GM12864 (cell line): ENCODE measurements at regions not wholly inside any gene's neighbourhood (a gene's known extent, or its start where the extent isn't known, plus 50 kb on each side); places are given as distances from the start of the nearest gene placed in this dataset.
"Not testable (repeated sequence)": the region's sequence is repeated elsewhere in the genome, so short reads cannot be mapped to it uniquely, and the experiment has no call there.

ENCODE experiments used
- DNase-seq: peaks from one replicate; pipeline ENCODE4 v3.0.0-alpha.2; 2011; ENCODE audit warnings: low read depth
- H3K4me3 ChIP-seq: 2 replicates; pipeline ENCODE4 v1.5.1; 2011; ENCODE audit warnings: mild to moderate bottlenecking, low read depth, low read length, control low read depth
- TF ChIP-seq, protein P1 (sequence below): IDR thresholded peaks from 2 replicates; pipeline ENCODE4 v1.5.1; 2011; ENCODE audit warnings: low read depth, mild to moderate bottlenecking, moderate library complexity, low read length, control low read depth, inconsistent platforms; ENCODE audit errors: missing control alignments

DNA sequence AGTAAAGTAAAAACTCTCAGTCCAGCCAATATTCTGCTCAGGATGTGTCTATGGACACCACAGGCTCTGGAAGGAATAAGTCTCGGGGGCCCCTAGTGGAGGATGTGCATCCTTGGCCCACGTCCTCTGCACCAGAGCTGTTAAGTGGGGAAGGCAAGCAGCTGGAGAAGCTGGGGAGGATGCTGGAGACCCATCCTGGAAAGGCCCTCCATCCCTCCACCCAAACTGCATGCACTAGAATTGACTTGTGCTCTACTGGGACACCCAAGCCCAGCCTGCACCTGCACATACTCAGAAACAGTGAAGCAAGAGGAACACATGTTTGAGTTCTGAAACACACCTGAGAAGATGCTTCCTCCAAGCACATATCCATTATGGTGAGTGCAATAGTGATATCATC, 307.8 kb downstream of the TSHZ3 start:
- TF ChIP-seq, protein P1, sequence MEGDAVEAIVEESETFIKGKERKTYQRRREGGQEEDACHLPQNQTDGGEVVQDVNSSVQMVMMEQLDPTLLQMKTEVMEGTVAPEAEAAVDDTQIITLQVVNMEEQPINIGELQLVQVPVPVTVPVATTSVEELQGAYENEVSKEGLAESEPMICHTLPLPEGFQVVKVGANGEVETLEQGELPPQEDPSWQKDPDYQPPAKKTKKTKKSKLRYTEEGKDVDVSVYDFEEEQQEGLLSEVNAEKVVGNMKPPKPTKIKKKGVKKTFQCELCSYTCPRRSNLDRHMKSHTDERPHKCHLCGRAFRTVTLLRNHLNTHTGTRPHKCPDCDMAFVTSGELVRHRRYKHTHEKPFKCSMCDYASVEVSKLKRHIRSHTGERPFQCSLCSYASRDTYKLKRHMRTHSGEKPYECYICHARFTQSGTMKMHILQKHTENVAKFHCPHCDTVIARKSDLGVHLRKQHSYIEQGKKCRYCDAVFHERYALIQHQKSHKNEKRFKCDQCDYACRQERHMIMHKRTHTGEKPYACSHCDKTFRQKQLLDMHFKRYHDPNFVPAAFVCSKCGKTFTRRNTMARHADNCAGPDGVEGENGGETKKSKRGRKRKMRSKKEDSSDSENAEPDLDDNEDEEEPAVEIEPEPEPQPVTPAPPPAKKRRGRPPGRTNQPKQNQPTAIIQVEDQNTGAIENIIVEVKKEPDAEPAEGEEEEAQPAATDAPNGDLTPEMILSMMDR = no peak
- no peak for DNase-seq
- H3K4me3 ChIP-seq = no peak overlapping the region

DNA sequence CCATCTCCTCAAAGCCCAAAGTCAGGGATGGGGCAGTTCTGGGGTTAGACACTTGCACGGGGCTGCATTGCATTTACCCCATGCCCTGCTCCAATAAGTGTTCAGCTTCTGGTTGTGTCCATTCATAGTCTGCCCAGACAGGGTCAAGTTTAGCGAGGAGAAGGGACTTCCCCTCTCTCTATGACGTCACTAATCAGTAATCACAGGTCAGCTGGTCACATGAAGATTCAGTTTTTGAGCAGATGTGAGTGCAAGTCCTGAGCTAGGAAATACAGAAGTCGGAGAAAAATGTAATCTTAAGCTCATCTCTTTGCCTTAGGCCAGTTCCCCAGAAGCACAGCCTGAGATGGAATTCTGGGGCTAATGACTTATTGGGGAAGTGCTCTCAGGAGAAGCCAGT, 310.1 kb downstream of the TSHZ3 start:
- TF ChIP-seq, protein P1 = no peak
- DNase-seq = no peak
- H3K4me3 ChIP-seq = no peak overlapping the region

DNA sequence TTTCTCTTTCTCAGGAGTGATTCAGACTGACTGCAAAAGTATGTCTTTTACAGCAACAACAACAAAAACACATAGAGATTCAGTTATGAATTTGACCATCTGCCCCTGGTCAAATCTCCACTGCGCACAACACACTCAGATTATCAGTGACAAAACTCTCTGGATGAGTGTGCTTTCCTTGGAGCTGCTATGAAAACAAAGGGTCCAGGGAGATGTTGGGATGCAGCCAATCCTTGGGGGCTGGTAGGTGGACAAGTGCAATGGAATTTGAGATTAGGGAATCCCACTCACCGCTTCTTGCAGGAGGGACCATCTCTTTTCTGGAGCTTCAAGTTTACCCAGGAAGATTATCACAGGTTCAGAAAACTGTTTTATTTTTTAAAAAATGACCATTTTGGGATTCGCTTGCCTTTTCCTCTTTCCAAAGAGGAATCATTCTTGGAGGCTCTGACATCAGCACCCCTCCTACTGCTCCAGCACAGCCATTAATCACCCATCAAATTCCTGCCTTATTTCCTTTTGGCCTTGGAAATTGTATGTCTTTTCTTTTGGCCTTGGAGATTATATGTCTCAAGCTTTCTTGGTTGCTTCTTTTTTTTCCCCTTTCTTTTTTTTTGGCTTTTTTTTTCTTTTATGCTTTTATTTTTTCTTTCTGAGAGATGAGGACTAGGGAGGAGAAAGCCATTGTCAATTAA, 311.8 kb downstream of the TSHZ3 start:
- TF ChIP-seq, protein P1 = no peak
- no peak overlapping the region for H3K4me3 ChIP-seq
- DNase-seq = no peak

DNA sequence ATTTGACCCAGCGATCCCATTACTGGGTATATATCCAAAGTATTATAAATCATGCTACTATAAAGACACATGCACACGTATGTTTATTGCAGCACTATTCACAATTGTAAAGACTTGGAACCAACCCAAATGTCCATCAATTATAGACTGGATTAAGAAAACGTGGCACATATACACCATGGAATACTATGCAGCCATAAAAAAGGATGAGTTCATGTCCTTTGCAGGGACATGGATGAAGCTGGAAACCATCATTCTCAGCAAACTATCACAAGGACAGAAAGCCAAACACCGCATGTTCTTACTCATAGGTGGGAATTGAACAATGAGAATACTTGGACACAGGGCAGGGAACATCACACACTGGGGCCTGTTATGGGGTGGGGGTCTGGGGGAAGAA, 317.8 kb downstream of the TSHZ3 start:
- H3K4me3 ChIP-seq, DNase-seq: not testable (repeated sequence)

GRCh38 chr19:31023038-31023437, 326.2 kb downstream of the TSHZ3 start:
- TF ChIP-seq, protein P1 = no peak
- DNase-seq = no peak
- no peak overlapping the region for H3K4me3 ChIP-seq

DNA sequence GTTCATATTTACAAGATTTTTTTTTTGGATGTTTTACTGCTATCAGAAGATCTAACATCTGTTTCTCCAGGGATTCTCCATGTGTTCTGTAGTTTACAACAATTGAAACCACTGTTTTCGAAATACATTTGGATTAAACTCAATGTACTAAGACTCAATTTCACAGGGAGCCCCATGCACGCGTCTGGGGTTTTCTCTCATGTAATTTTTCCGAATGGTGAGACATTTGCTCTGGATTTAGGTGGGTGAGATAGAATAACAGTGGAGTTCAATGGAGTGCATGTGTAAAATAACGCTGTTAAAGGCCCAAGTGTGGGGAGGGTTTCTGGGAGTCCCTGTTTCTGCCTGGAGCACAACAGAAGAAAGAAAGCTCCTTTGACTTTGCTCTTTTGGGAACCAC, 330.3 kb downstream of the TSHZ3 start:
- TF ChIP-seq, protein P1 = no peak
- no peak for DNase-seq
- no peak overlapping the region for H3K4me3 ChIP-seq

- TF ChIP-seq, protein P1 = no peak
- no peak overlapping the region for H3K4me3 ChIP-seq
- DNase-seq = no peak
Observed at GRCh38 chr19:31015778-31016177, 333.5 kb downstream of the TSHZ3 start.
